HT1080 (cell line): ENCODE measurements at regions not wholly inside any gene's neighbourhood (a gene's known extent, or its start where the extent isn't known, plus 50 kb on each side); places are given as distances from the start of the nearest gene placed in this dataset.
A peak's percentile ranks its signal among the peaks of the same experiment; 100 is the strongest.

Experiments used
- DNase-seq: peaks from one replicate; pipeline ENCODE4 v3.0.0-alpha.2; 2015; ENCODE audit warnings: low read depth

- DNase-seq: no peak
Measured at GRCh38 chr2:122389694-122390093, 634.2 kb downstream of the TSN start.

- peak; percentile 19 for DNase-seq
Measured at GRCh38 chr2:122390406-122390805, 635.0 kb downstream of the TSN start.

- no peak for DNase-seq
Measured at GRCh38 chr2:122391726-122392125, 636.3 kb downstream of the TSN start.

- no peak for DNase-seq
Measured at GRCh38 chr2:122395687-122396086, 640.2 kb downstream of the TSN start.

GRCh38 chr2:122411231-122411630, 655.8 kb downstream of the TSN start:
- DNase-seq: no peak

- no peak for DNase-seq
Measured at GRCh38 chr2:122412360-122412759, 656.9 kb downstream of the TSN start.

- DNase-seq: no peak
Measured at GRCh38 chr2:122414902-122415301, 659.5 kb downstream of the TSN start.

GRCh38 chr2:122417114-122417513, 661.7 kb downstream of the TSN start:
- no peak for DNase-seq

GRCh38 chr2:122421775-122422174, 666.3 kb downstream of the TSN start:
- no peak for DNase-seq

- DNase-seq: no peak
Measured at GRCh38 chr2:122422384-122422991, 667.0 kb downstream of the TSN start.

GRCh38 chr2:122423934-122424333, 668.5 kb downstream of the TSN start:
- no peak for DNase-seq

GRCh38 chr2:122433123-122433754, 677.8 kb downstream of the TSN start:
- no peak for DNase-seq

GRCh38 chr2:122445003-122445402, 689.6 kb downstream of the TSN start:
- no peak for DNase-seq

- no peak for DNase-seq
Measured at GRCh38 chr2:122446761-122447160, 691.3 kb downstream of the TSN start.

- no peak for DNase-seq
Measured at GRCh38 chr2:122447237-122447636, 691.8 kb downstream of the TSN start.

GRCh38 chr2:122451040-122451439, 695.6 kb downstream of the TSN start:
- DNase-seq: peak; percentile 62

- DNase-seq: no peak
Measured at GRCh38 chr2:122451697-122452096, 696.2 kb downstream of the TSN start.

GRCh38 chr2:122469147-122469546, 713.7 kb downstream of the TSN start:
- no peak for DNase-seq

GRCh38 chr2:122471753-122472152, 716.3 kb downstream of the TSN start:
- no peak for DNase-seq

GRCh38 chr2:122478117-122478516, 722.7 kb downstream of the TSN start:
- DNase-seq: no peak

- DNase-seq: no peak
Measured at GRCh38 chr2:122478771-122479170, 723.3 kb downstream of the TSN start.

GRCh38 chr2:122480501-122481243, 725.2 kb downstream of the TSN start:
- DNase-seq: no peak

GRCh38 chr2:122481244-122481622, 725.8 kb downstream of the TSN start:
- DNase-seq: no peak
